H1 (cell line): ENCODE measurements at regions not wholly inside any gene's neighbourhood (a gene's known extent, or its start where the extent isn't known, plus 50 kb on each side); places are given as distances from the start of the nearest gene placed in this dataset.

Experiments used
- CTCF ChIA-PET: fragments of 300-600 bp; sonication (Branson Sonifier 250); formaldehyde crosslinking; loops from one replicate; lab custom pipeline; 2021; ENCODE audit not compliant: partially characterized antibody; lab: Charles Lee
- POLR2A ChIA-PET: fragments of 300-600 bp; sonication (Branson Sonifier 250); formaldehyde crosslinking; loops from one replicate; lab custom pipeline; 2021; ENCODE audit warnings: inconsistent platforms; ENCODE audit not compliant: partially characterized antibody; lab: Charles Lee
- DNase-seq, 2 experiments: peaks; one replicate each; pipeline versions ENCODE4 v3.0.0 to v3.0.0-alpha.2; 2010 to 2022; ENCODE audit warnings: low spot score in 2 of 2, low read depth in 1 of 2, mixed read lengths in 1 of 2
- FAIRE-seq: peaks from 2 replicates; lab custom pipeline; 2011; peaks lifted over from hg19 to GRCh38; lab: Jason Lieb, UNC
- H2AFZ ChIP-seq: 2 replicates; pipeline ENCODE4 v1.8.1; 2012; ENCODE audit warnings: low read length, inconsistent platforms
- H2AK5ac ChIP-seq: 2 replicates; pipeline ENCODE4 v1.6.1; 2013; ENCODE audit warnings: low read depth, low read length
- H2BK120ac ChIP-seq: replicated peaks from 2 replicates; pipeline ENCODE3; 2013; ENCODE audit warnings: low read depth, low read length, inconsistent platforms
- H2BK12ac ChIP-seq: 2 replicates; pipeline ENCODE4 v1.6.1; 2013; ENCODE audit warnings: low read depth, low read length
- H2BK15ac ChIP-seq: 2 replicates; pipeline ENCODE4 v1.6.1; 2013; ENCODE audit warnings: low read length
- H2BK20ac ChIP-seq: 2 replicates; pipeline ENCODE4 v1.6.1; 2013; ENCODE audit warnings: low read length
- H2BK5ac ChIP-seq: 2 replicates; pipeline ENCODE4 v1.6.1; 2013; ENCODE audit warnings: low read depth, low read length
- H3K14ac ChIP-seq: 2 replicates; pipeline ENCODE4 v1.6.1; 2013; ENCODE audit warnings: inconsistent platforms; ENCODE audit not compliant: insufficient read length
- H3K18ac ChIP-seq: 2 replicates; pipeline ENCODE4 v1.6.1; 2013; ENCODE audit warnings: low read length; ENCODE audit errors: extremely low read depth
- H3K23ac ChIP-seq: 2 replicates; pipeline ENCODE4 v1.6.1; 2013; ENCODE audit warnings: inconsistent platforms; ENCODE audit not compliant: insufficient read length
- H3K23me2 ChIP-seq: 2 replicates; pipeline ENCODE4 v1.6.1; 2013; ENCODE audit warnings: low read depth, low read length
- H3K27ac ChIP-seq: 2 replicates; pipeline ENCODE4 v1.6.1; 2011; ENCODE audit warnings: low read depth, low read length, inconsistent platforms
- H3K27me3 ChIP-seq, 4 experiments: replicated peaks in 1 of 4; 1 replicate in 1 of 4; 2 replicates in 3 of 4; pipeline versions ENCODE4 v1.6.1 to v1.8.1; 2011 to 2013; ENCODE audit warnings: low read length in 3 of 4, mild to moderate bottlenecking in 3 of 4, inconsistent platforms in 2 of 4, mixed read lengths in 2 of 4, moderate library complexity in 1 of 4; ENCODE audit not compliant: control insufficient read depth in 3 of 4, insufficient read depth in 3 of 4; ENCODE audit errors: extremely low read depth in 1 of 4
- H3K36me3 ChIP-seq, 4 experiments: 2 replicates each; pipeline versions ENCODE4 v1.6.1 to v1.8.1; 2011 to 2013; ENCODE audit warnings: mild to moderate bottlenecking in 4 of 4, low read length in 3 of 4, moderate library complexity in 2 of 4, control low read depth in 1 of 4, inconsistent platforms in 1 of 4; ENCODE audit not compliant: insufficient read depth in 4 of 4, control insufficient read depth in 2 of 4
- H3K4ac ChIP-seq: replicated peaks from 2 replicates; pipeline ENCODE3; 2013; ENCODE audit warnings: low read length, low read depth, mixed read lengths, inconsistent platforms; ENCODE audit not compliant: insufficient read length
- H3K4me1 ChIP-seq, 4 experiments: replicated peaks in 1 of 4; 1 replicate in 1 of 4; 2 replicates in 3 of 4; pipeline versions ENCODE4 v1.6.1 to v1.8.1; 2011 to 2013; ENCODE audit warnings: low read length in 3 of 4, inconsistent platforms in 2 of 4, mixed read lengths in 1 of 4; ENCODE audit not compliant: insufficient read depth in 4 of 4, control insufficient read depth in 3 of 4
- H3K4me2 ChIP-seq, 2 experiments: 2 replicates each; pipeline versions ENCODE4 v1.6.1 to v1.8.1; 2011 to 2013; ENCODE audit warnings: low read depth in 2 of 2, low read length in 2 of 2, control low read depth in 1 of 2, inconsistent platforms in 1 of 2, mild to moderate bottlenecking in 1 of 2; ENCODE audit not compliant: insufficient read depth in 1 of 2
- H3K4me3 ChIP-seq, 4 experiments: fragments of 200-600, 300-600 bp in 1 of 4; sonication (generic), shearing (Covaris generic), sonication (Bioruptor Twin) in 1 of 4; 2 replicates each; pipeline versions ENCODE4 v1.5.1 to v1.8.1; 2011 to 2016; ENCODE audit warnings: low read length in 4 of 4, low read depth in 3 of 4, control low read depth in 2 of 4, inconsistent platforms in 2 of 4, mild to moderate bottlenecking in 2 of 4, mixed read lengths in 1 of 4, moderate library complexity in 1 of 4; ENCODE audit not compliant: insufficient read depth in 2 of 4; ENCODE audit errors: extremely low read depth in 1 of 4
- H3K56ac ChIP-seq: replicated peaks from 2 replicates; pipeline ENCODE3; 2013; ENCODE audit warnings: low read depth, mild to moderate bottlenecking, mixed read lengths, low read length, inconsistent platforms; ENCODE audit not compliant: insufficient read length
- H3K79me1 ChIP-seq: 2 replicates; pipeline ENCODE4 v1.6.1; 2013; ENCODE audit warnings: low read depth, low read length, control low read depth
- H3K79me2 ChIP-seq, 2 experiments: 2 replicates each; pipeline versions ENCODE4 v1.6.1 to v1.8.1; 2012 to 2013; ENCODE audit warnings: low read length in 2 of 2, mild to moderate bottlenecking in 2 of 2, inconsistent platforms in 1 of 2; ENCODE audit not compliant: insufficient read depth in 2 of 2, control insufficient read depth in 1 of 2
- H3K9ac ChIP-seq, 4 experiments: replicated peaks in 1 of 4; 1 replicate in 1 of 4; 2 replicates in 3 of 4; pipeline versions ENCODE4 v1.6.1 to v1.8.1; 2011 to 2013; ENCODE audit warnings: low read depth in 3 of 4, low read length in 3 of 4, control low read depth in 2 of 4, mild to moderate bottlenecking in 2 of 4, moderate library complexity in 2 of 4, inconsistent platforms in 1 of 4; ENCODE audit errors: extremely low read depth in 1 of 4
- H3K9me3 ChIP-seq, 2 experiments: 2 replicates each; pipeline versions ENCODE4 v1.6.1 to v1.8.1; 2012 to 2013; ENCODE audit warnings: mild to moderate bottlenecking in 2 of 2, moderate library complexity in 2 of 2, control low read depth in 1 of 2, inconsistent platforms in 1 of 2, low read depth in 1 of 2, low read length in 1 of 2, mixed read lengths in 1 of 2; ENCODE audit not compliant: insufficient read depth in 2 of 2
- H4K20me1 ChIP-seq, 2 experiments: replicated peaks in 1 of 2; 2 replicates each; pipeline versions ENCODE3 to v1.8.1; 2011 to 2013; ENCODE audit warnings: inconsistent platforms in 2 of 2, low read length in 2 of 2, mild to moderate bottlenecking in 1 of 2; ENCODE audit not compliant: insufficient read depth in 2 of 2, control insufficient read depth in 1 of 2
- H4K5ac ChIP-seq: 2 replicates; pipeline ENCODE4 v1.6.1; 2013; ENCODE audit warnings: low read length, low read depth, mixed read lengths, inconsistent platforms; ENCODE audit not compliant: insufficient read length
- H4K8ac ChIP-seq: 2 replicates; pipeline ENCODE4 v1.8.0; 2013; ENCODE audit warnings: mild to moderate bottlenecking, moderate library complexity, low read length, inconsistent platforms; ENCODE audit not compliant: insufficient read depth; ENCODE audit errors: extremely low read depth
- H4K91ac ChIP-seq: replicated peaks from 2 replicates; pipeline ENCODE3; 2013; ENCODE audit warnings: low read length, mixed read lengths, inconsistent platforms; ENCODE audit not compliant: insufficient read length
- CTCF ChIP-seq, 3 experiments: IDR thresholded peaks; 1 replicate in 2 of 3; 2 replicates in 1 of 3; pipeline versions ENCODE4 v1.5.1 to v1.6.1; 2011; ENCODE audit warnings: low read length in 3 of 3, mild to moderate bottlenecking in 3 of 3, inconsistent platforms in 2 of 3, low read depth in 1 of 3, moderate library complexity in 1 of 3; ENCODE audit not compliant: insufficient read depth in 1 of 3; ENCODE audit errors: control extremely low read depth in 1 of 3
- KDM4A ChIP-seq: IDR thresholded peaks from one replicate; pipeline ENCODE4 v1.7.1; 2012; ENCODE audit warnings: low read depth, mild to moderate bottlenecking, moderate library complexity, low read length, inconsistent platforms; ENCODE audit not compliant: severe bottlenecking
- SP1 ChIP-seq: IDR thresholded peaks from 2 replicates; pipeline ENCODE4 v1.6.1; 2011; ENCODE audit warnings: low read depth, low read length
- SRF ChIP-seq: IDR thresholded peaks from 2 replicates; pipeline ENCODE4 v1.6.1; 2011; ENCODE audit warnings: mild to moderate bottlenecking, low read depth, low read length, moderate library complexity
- WGBS, 2 experiments: shearing (Covaris generic) in 1 of 2; methylation state at CpG; one replicate each; pipeline versions ENCODE4 v1.1.6 to v1.1.7; 2013 to 2015; ENCODE audit warnings: low lambda C conversion rate in 2 of 2, mixed read lengths in 2 of 2, inconsistent platforms in 1 of 2, low coverage in 1 of 2, missing lambda C conversion rate in 1 of 2; ENCODE audit not compliant: insufficient replicate concordance in 2 of 2, insufficient coverage in 1 of 2, insufficient read length in 1 of 2; ENCODE audit errors: extremely low coverage in 1 of 2, missing lambda C conversion rate in 1 of 2; 5-methylcytosine and 5-hydroxymethylcytosine counted together

- Histone ChIP-seq H3K79me1 (no peaks in the 10 kb centered on the region), H3K4me2 (no peak overlapping the region), H3K23me2 (no peaks in the 10 kb centered on the region), H2AFZ (no peak overlapping the region), H2BK15ac (no peak overlapping the region), H3K14ac (no peak overlapping the region), H4K91ac (no peak overlapping the region), H2BK12ac (no peak overlapping the region), H3K4me3 (no peak overlapping the region), H3K23ac (no peak overlapping the region), H2BK20ac (no peak overlapping the region), H4K20me1 (no peaks in the 10 kb centered on the region), H2AK5ac (no peak overlapping the region), H3K36me3 (no peaks in the 10 kb centered on the region), H3K9me3 (no peaks in the 10 kb centered on the region), H3K4me1 (no peaks in the 10 kb centered on the region), H3K27me3 (no peaks in the 10 kb centered on the region), H2BK5ac (no peak overlapping the region), H3K4ac (no peak overlapping the region), H3K9ac (no peak overlapping the region), H4K5ac (no peak overlapping the region), H2BK120ac (no peak overlapping the region), H3K79me2 (no peaks in the 10 kb centered on the region), H3K56ac (no peak overlapping the region), H4K8ac (no peak overlapping the region), H3K27ac (no peak overlapping the region), H3K18ac (no peak overlapping the region)
- no peak for DNase-seq
- ChIA-PET CTCF (interaction anchor here (0.8 kb wide), 1 partner anchor 11 kb away, joined by 4 read pairs; no protein-coding TSS in a partner anchor), POLR2A (no interaction called here)
- WGBS, 2 experiments, result 91% methylated on average over 3 of the region's 3 CpGs; no CpG with 5 or more reads in 1 of the 2 experiments
- TF ChIP-seq CTCF (IDR thresholded peaks at IDR 0.05; ENCODE audit: control extremely low read depth in 1 of 3, insufficient read depth in 1 of 3, low read depth in 1 of 3, low read length in 3 of 3) (no peak), KDM4A (no peak), SP1 (no peak), SRF (no peak)
- no peak for FAIRE-seq
Observed at GRCh38 chr13:85099245-85099644, 700.0 kb downstream of the SLITRK6 start.
